ENCODE measurements at regions not wholly inside any gene's neighbourhood (a gene's known extent, or its start where the extent isn't known, plus 50 kb on each side); places are given as distances from the start of the nearest gene placed in this dataset.

DNA sequence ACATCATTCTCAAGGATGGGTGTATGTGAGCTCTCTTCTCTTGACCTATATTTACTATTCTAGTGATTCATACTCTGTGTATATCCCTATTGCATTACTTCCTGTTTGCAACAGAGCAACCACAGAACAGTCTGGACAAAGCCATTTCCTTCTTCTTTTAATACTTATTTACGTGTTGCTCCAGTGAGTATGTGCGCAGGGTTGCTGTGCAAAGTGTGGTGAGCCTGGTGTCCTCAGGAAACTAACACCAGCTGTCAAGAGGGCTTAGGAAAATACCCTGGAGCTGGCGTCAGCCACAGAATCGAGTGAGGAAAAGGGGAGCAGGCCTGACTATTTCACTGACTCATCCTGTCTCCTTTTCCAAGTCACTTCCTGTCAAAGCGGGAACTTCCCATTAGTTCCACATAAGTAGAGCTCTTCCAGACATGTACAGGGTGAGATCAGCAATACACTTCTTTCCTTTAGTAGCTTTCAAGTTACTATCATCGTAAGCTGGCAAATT lies 214.1 kb upstream of the COPS8 start:
- DNase-seq (ENCODE audit: low spot score) (no peak), ATAC-seq (ENCODE audit: low FRiP score) (peak; percentile 68)
- TF ChIP-seq, protein P1, sequence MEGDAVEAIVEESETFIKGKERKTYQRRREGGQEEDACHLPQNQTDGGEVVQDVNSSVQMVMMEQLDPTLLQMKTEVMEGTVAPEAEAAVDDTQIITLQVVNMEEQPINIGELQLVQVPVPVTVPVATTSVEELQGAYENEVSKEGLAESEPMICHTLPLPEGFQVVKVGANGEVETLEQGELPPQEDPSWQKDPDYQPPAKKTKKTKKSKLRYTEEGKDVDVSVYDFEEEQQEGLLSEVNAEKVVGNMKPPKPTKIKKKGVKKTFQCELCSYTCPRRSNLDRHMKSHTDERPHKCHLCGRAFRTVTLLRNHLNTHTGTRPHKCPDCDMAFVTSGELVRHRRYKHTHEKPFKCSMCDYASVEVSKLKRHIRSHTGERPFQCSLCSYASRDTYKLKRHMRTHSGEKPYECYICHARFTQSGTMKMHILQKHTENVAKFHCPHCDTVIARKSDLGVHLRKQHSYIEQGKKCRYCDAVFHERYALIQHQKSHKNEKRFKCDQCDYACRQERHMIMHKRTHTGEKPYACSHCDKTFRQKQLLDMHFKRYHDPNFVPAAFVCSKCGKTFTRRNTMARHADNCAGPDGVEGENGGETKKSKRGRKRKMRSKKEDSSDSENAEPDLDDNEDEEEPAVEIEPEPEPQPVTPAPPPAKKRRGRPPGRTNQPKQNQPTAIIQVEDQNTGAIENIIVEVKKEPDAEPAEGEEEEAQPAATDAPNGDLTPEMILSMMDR (IDR thresholded peaks at IDR 0.05): no peak

DNA sequence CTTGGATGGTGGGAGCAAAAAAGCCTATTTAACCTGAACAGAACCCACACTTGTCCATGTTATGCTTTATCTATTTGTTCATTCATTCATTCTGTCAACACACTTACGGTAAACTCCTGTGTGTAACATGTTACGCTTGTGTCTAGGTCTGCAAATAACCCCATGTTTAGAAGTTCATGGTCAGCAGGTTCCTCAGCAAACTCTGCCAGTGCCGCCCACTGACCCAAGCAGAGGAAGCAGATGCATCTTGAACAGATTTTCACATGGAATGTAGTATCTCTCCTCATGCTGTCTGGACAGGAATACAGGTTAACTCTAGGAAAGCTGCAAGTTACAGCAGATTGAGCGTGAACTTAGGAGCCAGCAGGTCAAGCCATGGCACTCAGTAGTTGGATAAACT lies 213.7 kb upstream of the COPS8 start:
- TF ChIP-seq, protein P1 (IDR thresholded peaks at IDR 0.05): no peak
- ATAC-seq (ENCODE audit: low FRiP score) (no peak), DNase-seq (ENCODE audit: low spot score) (no peak)

DNA sequence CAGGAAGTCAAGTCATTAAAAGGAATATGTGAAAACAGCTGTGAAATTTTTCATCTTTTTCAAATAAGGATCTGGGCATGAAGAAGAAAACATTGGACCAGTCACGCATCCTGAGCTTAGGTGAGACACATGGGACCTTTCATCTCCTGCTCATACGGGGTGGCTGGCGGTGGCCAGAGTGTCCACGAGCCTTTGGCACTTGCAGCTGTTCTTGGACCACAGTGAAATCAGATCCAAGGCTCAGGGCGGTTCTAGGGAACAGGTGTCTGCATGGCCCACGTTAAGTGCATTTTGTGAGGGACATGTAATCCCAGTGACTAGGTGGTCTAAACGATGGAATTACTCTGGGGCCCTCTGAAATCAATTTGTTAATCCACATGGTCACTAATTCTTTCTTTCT lies 212.7 kb upstream of the COPS8 start:
- TF ChIP-seq, protein P1 (IDR thresholded peaks at IDR 0.05): no peak
- ATAC-seq (ENCODE audit: low FRiP score): no peak
- DNase-seq (ENCODE audit: low spot score): no peak

DNA sequence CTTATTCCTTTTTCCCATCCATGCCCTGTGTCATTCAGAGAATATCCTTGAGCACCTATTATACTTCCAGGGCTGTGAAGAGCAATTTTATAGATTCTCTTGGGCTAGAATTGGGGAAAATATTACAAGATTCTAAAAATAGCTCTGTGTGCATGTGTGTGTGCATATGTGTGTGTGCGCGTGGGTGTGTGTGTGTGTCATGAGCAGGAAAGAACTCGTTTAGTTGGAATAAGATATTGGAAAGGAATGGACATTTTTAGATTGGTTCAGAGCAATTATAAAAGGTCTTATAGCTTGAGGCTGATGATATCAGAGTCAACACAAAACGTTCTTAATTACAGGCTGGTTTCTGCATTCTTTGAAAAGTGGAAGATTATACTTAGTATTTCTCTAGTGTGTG lies 212.1 kb upstream of the COPS8 start:
- no peak for ATAC-seq (ENCODE audit: low FRiP score)
- TF ChIP-seq, protein P1 (IDR thresholded peaks at IDR 0.05): no peak
- DNase-seq (ENCODE audit: low spot score): no peak

DNA sequence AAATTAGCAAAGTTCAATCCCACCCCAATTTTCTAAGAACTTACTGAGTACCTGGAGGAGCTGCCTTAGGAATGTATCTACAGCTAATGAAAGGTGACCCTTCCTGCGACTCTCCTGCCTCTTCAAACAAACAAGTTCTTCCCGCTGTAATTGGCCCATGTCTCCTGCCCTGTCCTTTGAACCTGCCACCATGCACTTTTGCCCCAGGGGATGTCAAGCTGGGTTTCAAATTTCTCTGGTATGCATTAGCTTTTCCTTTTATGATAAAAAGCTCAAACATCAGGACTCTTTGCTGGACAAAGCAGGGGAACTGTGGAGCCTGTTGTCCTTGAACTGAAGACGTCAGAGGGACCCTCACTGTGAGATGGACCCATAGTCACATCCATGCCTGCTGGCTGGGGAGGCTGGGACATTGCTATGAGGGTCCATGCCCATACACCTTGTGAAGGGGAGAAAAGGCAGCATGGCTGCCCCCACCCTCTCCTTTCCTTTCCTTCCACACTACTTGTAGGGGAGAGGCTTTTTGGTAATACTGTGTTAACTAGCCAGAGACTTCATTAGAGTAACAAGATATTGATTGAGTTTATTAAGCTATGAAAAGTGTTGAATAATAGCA lies 210.7 kb upstream of the COPS8 start:
- TF ChIP-seq, protein P1 (IDR thresholded peaks at IDR 0.05): no peak
- DNase-seq (ENCODE audit: low spot score) (no peak), ATAC-seq (ENCODE audit: low FRiP score) (no peak)

DNA sequence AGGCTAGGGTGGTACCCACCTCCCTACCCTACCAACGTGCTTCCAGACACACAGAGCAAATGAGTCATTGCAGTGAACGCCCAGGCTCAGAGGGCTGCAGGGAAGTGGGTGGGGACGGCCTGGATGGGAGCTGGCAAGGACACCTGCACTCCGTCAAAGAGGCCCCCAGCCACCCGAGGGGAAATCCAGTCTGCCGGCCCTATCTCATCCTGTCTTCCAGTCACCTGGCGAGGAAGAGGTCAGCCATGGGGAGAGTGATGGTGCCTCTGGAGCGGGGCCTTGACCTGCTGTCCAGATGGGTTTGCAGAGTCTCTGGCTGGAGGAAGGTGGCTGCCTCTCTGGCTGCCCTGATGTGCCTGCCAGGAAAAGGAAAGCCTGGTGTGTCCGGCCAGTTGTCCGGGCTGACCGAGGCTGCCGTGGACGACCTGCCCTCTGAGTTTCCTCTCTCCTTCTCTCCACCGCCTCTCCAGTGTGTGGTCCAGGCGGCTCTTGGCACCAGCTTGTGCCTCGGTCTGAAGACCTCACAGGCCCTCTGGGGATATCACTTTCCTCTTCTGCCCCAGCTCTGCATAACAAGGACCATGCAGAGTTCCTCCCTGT lies 209.7 kb upstream of the COPS8 start:
- TF ChIP-seq, protein P1 (IDR thresholded peaks at IDR 0.05): no peak
- DNase-seq (ENCODE audit: low spot score): no peak
- ATAC-seq (ENCODE audit: low FRiP score): peak; percentile 74

DNA sequence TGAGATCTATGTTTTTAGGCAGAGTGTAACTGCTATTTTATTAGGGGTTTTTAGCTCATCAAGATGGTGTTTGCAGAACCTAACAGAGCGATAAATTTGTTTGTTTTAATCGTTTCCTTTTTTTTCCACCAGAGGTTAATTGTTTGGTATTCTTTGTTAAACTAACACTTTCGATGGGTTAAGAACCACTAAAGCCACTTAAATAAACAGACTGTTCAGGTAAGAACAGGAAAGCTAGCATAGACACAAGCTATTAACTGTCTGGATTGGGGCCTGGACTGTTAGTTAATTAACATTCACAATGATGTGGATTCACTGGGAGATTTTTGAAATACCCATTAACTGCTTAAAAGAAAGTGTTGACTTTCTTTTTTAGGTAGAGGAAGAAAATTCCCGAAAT lies 209.0 kb upstream of the COPS8 start:
- TF ChIP-seq, protein P1 (IDR thresholded peaks at IDR 0.05): no peak
- ATAC-seq (ENCODE audit: low FRiP score): no peak
- DNase-seq (ENCODE audit: low spot score): no peak
